ENCODE measurements at regions not wholly inside any gene's neighbourhood (a gene's known extent, or its start where the extent isn't known, plus 50 kb on each side); places are given as distances from the start of the nearest gene placed in this dataset.

DNA sequence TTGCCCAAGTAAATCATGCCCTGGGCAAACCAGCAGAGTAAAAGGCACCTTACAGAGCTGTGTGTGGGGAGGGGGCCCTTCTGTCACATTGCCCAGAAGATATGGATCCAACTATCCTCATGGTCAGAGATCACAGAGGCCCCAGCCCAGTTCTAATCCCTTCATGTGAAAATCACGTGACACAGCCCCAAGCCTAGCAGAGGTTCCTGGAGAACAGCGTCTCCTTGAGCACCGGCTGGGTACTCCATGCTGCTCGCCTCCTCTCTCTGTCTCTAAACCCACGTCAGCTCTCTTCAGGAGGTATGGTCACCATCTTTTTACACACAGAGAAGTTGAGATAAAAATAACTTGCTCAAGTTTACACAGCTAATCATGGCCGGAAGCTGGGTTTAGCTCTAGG is 230.2 kb downstream of the ANKRD60 start:
- TF ChIP-seq, protein P1, sequence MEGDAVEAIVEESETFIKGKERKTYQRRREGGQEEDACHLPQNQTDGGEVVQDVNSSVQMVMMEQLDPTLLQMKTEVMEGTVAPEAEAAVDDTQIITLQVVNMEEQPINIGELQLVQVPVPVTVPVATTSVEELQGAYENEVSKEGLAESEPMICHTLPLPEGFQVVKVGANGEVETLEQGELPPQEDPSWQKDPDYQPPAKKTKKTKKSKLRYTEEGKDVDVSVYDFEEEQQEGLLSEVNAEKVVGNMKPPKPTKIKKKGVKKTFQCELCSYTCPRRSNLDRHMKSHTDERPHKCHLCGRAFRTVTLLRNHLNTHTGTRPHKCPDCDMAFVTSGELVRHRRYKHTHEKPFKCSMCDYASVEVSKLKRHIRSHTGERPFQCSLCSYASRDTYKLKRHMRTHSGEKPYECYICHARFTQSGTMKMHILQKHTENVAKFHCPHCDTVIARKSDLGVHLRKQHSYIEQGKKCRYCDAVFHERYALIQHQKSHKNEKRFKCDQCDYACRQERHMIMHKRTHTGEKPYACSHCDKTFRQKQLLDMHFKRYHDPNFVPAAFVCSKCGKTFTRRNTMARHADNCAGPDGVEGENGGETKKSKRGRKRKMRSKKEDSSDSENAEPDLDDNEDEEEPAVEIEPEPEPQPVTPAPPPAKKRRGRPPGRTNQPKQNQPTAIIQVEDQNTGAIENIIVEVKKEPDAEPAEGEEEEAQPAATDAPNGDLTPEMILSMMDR (IDR thresholded peaks at IDR 0.05; ENCODE audit: unreplicated experiment in 3 of 3) = no peak
- H3K4me3 Mint-ChIP-seq = no peak overlapping the region
- peaks cover 5% of the 10 kb centered on the region for H3K27me3 Mint-ChIP-seq (ENCODE audit: low read depth)
- H3K9me3 Mint-ChIP-seq = no peaks in the 10 kb centered on the region
- H3K4me1 Mint-ChIP-seq = peaks cover 66% of the 10 kb centered on the region
- peak overlapping the region in 2 of 3 experiments; percentile 47 to 96 for H3K27ac Mint-ChIP-seq
- H3K36me3 Mint-ChIP-seq (ENCODE audit: low read depth) = no peaks in the 10 kb centered on the region

DNA sequence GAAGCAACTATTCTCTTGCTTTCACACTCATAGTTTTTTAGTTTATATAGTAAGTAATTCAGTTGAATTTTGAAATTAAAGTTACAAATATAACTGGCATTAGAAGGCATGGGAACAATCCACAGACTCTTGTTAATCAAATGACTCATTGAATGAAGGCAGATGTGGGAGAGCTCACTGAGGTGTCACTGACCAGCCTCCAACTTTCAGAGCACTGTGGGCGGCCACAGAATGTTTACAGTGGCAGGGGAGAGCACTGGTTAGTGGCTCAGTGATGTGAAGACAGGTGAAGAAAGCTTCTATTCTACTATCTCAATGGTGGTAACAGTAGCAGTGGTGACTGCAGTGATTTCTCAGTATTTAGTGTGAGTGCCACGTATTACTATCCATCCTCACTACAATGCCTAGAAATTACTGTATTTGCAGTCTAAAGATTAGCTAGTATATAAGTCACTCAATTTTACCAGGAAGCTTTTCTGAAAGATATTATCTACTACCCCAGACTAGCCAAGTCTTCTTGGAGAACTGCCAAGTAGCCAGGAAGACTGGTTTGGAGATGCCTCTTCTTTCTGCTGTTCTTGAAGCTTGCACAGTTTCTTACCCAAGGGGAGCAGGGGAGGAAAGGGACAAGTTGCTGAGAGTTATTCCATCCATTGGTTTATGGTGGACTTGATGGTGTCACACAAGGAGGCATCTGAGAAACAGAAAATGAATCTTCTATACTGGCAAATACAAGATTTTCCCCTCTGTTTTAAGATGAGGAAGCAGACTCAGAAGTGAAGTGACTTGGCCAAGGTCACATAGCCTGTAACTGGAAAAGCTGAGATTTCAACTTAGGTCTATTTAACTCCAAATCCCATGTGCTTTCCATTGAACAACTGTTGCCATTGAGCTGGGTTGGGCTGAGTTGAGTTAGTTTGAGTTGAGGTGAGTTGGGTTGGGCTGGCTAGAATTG is 231.2 kb downstream of the ANKRD60 start:
- Mint-ChIP-seq H3K4me1 (peaks cover 67% of the 10 kb centered on the region), H3K9me3 (no peaks in the 10 kb centered on the region), H3K27me3 (ENCODE audit: low read depth) (peaks cover 5% of the 10 kb centered on the region), H3K36me3 (ENCODE audit: low read depth) (no peaks in the 10 kb centered on the region), H3K27ac (peak overlapping the region in 2 of 3 experiments; percentile 47 to 96), H3K4me3 (no peak overlapping the region)
- TF ChIP-seq, protein P1 (IDR thresholded peaks at IDR 0.05; ENCODE audit: unreplicated experiment in 3 of 3) = no peak

DNA sequence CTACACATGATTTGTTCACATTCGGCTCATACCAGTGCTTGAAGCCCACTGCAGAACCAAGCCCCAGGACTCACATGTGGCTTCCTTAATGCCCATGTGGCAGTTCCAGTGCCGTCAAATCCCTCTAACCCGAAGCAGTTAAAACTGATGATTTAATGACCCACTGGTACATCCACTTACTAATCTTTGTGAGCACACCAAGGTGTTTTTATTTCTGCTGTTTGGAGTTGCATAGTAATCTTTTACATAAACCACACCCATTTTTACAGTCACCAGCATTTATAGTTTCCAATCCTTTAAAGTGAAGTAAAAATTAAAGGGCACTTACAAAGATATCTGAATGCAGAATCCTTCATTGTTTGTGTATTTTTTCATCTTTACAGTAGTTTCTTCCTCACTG is 232.0 kb downstream of the ANKRD60 start:
- H3K9me3 Mint-ChIP-seq = no peaks in the 10 kb centered on the region
- no peaks in the 10 kb centered on the region for H3K36me3 Mint-ChIP-seq (ENCODE audit: low read depth)
- H3K27ac Mint-ChIP-seq = peak overlapping the region in 2 of 3 experiments; percentile 38 to 96

DNA sequence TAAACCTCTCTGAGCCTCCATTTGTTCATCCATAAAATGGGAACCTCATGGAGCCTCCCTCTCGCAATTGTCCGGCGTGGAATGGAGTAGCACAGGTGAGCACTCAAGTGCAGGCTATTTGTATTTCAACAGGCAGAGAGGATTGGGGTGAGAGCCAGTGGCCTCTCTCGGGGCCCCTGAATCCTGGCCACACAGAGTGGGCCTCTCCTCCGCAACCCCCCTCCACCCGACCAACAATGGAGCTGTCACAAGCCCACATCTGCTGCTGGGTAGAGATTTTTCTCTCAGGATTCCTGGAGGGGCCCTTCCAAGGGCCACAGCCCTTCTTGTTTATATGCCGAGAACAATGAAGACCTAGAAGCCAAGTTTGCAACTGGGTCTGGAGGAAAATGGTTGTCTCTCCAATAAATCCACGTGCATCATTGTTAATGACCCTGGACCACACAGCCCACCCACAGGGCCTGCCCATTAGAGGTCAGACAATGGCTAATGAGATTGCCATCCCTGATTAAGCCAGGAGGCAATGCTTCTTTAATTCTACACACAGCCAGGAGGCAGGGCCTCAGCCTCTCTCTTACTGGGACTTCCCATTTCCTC is 233.0 kb downstream of the ANKRD60 start:
- TF ChIP-seq, protein P1 (IDR thresholded peaks at IDR 0.05; ENCODE audit: unreplicated experiment in 3 of 3) = no peak
- Mint-ChIP-seq H3K4me3 (no peak overlapping the region), H3K4me1 (peaks cover 59% of the 10 kb centered on the region)

More for the DNA sequence above, 232.0 kb downstream of the ANKRD60 start:
- H3K27me3 Mint-ChIP-seq (ENCODE audit: low read depth) = peaks cover 5% of the 10 kb centered on the region
- peaks cover 59% of the 10 kb centered on the region for H3K4me1 Mint-ChIP-seq
- TF ChIP-seq, protein P1 (IDR thresholded peaks at IDR 0.05; ENCODE audit: unreplicated experiment in 3 of 3) = no peak
- no peak overlapping the region for H3K4me3 Mint-ChIP-seq

DNA sequence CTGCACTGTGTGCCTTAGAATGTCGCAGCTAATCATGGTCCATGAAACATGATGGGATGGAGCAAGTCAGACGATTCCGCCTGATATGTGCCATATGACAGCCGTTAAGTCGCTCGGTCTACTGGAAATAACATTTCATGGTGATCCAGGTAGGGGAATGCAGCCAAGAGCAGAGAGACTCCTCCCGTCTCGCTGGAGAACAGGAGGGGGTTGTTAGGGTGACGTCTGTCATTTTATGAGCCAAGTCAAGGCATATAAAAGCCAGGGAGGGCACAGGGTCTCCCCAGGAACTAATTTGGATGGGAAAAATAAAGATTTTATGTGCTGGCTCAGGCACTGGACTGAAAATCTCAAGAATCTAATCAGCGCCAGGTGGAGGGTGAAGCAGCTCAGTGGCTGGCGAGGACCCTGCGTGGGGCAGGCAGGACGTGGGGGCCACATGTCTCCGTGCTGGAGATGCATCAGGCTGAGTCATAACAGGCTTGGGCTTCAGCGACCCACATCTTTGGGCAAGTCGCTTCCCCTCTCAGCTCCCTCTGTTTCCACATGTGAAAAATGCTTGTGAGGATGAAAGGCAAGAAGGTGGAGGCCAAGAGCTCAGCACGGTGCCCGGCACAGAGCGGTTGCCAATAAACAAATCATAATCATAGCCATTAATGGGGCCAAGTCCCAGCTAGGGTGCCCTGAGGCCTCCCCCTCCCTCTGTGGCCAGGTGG is 234.6 kb downstream of the ANKRD60 start:
- Mint-ChIP-seq H3K4me3 (peak overlapping the region in 1 of 3 experiments; percentile 42), H3K36me3 (ENCODE audit: low read depth) (no peaks in the 10 kb centered on the region), H3K9me3 (no peaks in the 10 kb centered on the region), H3K27ac (peak overlapping the region; percentile 35 to 87 (median 74)), H3K27me3 (ENCODE audit: low read depth) (peaks cover 7% of the 10 kb centered on the region), H3K4me1 (peaks cover 54% of the 10 kb centered on the region)
- TF ChIP-seq, protein P1 (IDR thresholded peaks at IDR 0.05; ENCODE audit: unreplicated experiment in 3 of 3) = no peak

More for the DNA sequence above, 233.0 kb downstream of the ANKRD60 start:
- Mint-ChIP-seq H3K9me3 (no peaks in the 10 kb centered on the region), H3K27me3 (ENCODE audit: low read depth) (peaks cover 5% of the 10 kb centered on the region), H3K36me3 (ENCODE audit: low read depth) (no peaks in the 10 kb centered on the region), H3K27ac (peak overlapping the region in 1 of 3 experiments; percentile 96)
